A673 (cell line): ENCODE measurements at regions not wholly inside any gene's neighbourhood (a gene's known extent, or its start where the extent isn't known, plus 50 kb on each side); places are given as distances from the start of the nearest gene placed in this dataset.

ENCODE experiments used
- BruUV-seq: library from RNA; stranded (reverse); fragments of 400-500 nt; replicated peaks from 2 replicates; lab custom pipeline; 2021; lab: Mats Ljungman, UMichigan
- CTCF ChIA-PET: fragments of 300-600 bp; sonication (Branson Sonifier 250); formaldehyde crosslinking; loops from one replicate; lab custom pipeline; 2022; ENCODE audit warnings: antibody characterized with exemption; lab: Charles Lee
- POLR2A ChIA-PET: fragments of 300-600 bp; sonication (Branson Sonifier 250); formaldehyde crosslinking; loops from one replicate; lab custom pipeline; 2022; ENCODE audit warnings: antibody characterized with exemption; ENCODE audit not compliant: low non-redundant PET; lab: Charles Lee
- DNase-seq: peaks from one replicate; pipeline ENCODE4 v3.0.0-alpha.2; 2015; ENCODE audit warnings: low spot score
- H3K27ac ChIP-seq: fragments of 200-600 bp; sonication (generic); 2 replicates; pipeline ENCODE4 v1.5.1; 2016; ENCODE audit warnings: mixed run types, low read depth, mild to moderate bottlenecking, mixed read lengths, antibody characterized with exemption, low read length; ENCODE audit not compliant: poor library complexity, severe bottlenecking
- H3K27me3 ChIP-seq: fragments of 200-600 bp; sonication (generic); replicated peaks from 2 replicates; pipeline ENCODE4 v1.6.1; 2017; ENCODE audit warnings: mixed run types, low read depth, mild to moderate bottlenecking, mixed read lengths, antibody characterized with exemption, low read length; ENCODE audit not compliant: insufficient read depth, poor library complexity
- H3K36me3 ChIP-seq: fragments of 200-600 bp; sonication (generic); 2 replicates; pipeline ENCODE4 v1.6.1; 2016; ENCODE audit warnings: mixed run types, mild to moderate bottlenecking, mixed read lengths, antibody characterized with exemption, low read length; ENCODE audit not compliant: insufficient read depth, poor library complexity, severe bottlenecking
- H3K4me1 ChIP-seq: fragments of 200-600 bp; sonication (generic); 2 replicates; pipeline ENCODE4 v1.6.1; 2017; ENCODE audit warnings: mixed run types, mild to moderate bottlenecking, mixed read lengths, antibody characterized with exemption, low read length; ENCODE audit not compliant: insufficient read depth, poor library complexity, severe bottlenecking
- H3K4me3 ChIP-seq: fragments of 200-600 bp; sonication (generic); 2 replicates; pipeline ENCODE4 v1.5.1; 2016; ENCODE audit warnings: low read depth, mixed run types, mild to moderate bottlenecking, mixed read lengths, low read length; ENCODE audit not compliant: poor library complexity, severe bottlenecking
- H3K9me3 ChIP-seq: fragments of 200-600 bp; sonication (generic); 2 replicates; pipeline ENCODE4 v1.6.1; 2016; ENCODE audit warnings: mixed run types, low read depth, mild to moderate bottlenecking, mixed read lengths, antibody characterized with exemption, low read length; ENCODE audit not compliant: poor library complexity, severe bottlenecking
- EZH2 ChIP-seq: fragments of 200-600 bp; sonication (generic); IDR thresholded peaks from 2 replicates; pipeline ENCODE4 v1.6.1; 2017; ENCODE audit warnings: borderline replicate concordance, low read depth, mild to moderate bottlenecking, mixed read lengths, antibody characterized with exemption, low read length; ENCODE audit not compliant: poor library complexity, severe bottlenecking
- intact Hi-C: fragments of 100-400 bp; cut with micrococcal nuclease; formaldehyde crosslinking; loops from one replicate; pipeline ENCODE4 v1.10.0; 2022; ENCODE audit not compliant: unreplicated experiment
- TF ChIP-seq, protein P1 (sequence below): fragments of 300-800, 200-600 bp; sonication (generic); conservative IDR thresholded peaks from 2 replicates; pipeline ENCODE4 v1.5.1; 2017; ENCODE audit warnings: low read depth, mild to moderate bottlenecking, antibody characterized with exemption, low read length, moderate library complexity, mixed read lengths

- CTCF ChIA-PET = no interaction called here
- H3K27ac ChIP-seq = no peak overlapping the region
- intact Hi-C loops = no loop called here
- DNase-seq = no peak
- POLR2A ChIA-PET = no interaction called here
- H3K4me3 ChIP-seq = no peak overlapping the region
- H3K9me3 ChIP-seq = no peaks in the 10 kb centered on the region
- no peaks in the 10 kb centered on the region for H3K36me3 ChIP-seq
- no peaks in the 10 kb centered on the region for H3K4me1 ChIP-seq
- BruUV-seq = no TSS peak
- TF ChIP-seq, protein P1, sequence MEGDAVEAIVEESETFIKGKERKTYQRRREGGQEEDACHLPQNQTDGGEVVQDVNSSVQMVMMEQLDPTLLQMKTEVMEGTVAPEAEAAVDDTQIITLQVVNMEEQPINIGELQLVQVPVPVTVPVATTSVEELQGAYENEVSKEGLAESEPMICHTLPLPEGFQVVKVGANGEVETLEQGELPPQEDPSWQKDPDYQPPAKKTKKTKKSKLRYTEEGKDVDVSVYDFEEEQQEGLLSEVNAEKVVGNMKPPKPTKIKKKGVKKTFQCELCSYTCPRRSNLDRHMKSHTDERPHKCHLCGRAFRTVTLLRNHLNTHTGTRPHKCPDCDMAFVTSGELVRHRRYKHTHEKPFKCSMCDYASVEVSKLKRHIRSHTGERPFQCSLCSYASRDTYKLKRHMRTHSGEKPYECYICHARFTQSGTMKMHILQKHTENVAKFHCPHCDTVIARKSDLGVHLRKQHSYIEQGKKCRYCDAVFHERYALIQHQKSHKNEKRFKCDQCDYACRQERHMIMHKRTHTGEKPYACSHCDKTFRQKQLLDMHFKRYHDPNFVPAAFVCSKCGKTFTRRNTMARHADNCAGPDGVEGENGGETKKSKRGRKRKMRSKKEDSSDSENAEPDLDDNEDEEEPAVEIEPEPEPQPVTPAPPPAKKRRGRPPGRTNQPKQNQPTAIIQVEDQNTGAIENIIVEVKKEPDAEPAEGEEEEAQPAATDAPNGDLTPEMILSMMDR = no peak
- TF ChIP-seq EZH2 = no peak
- H3K27me3 ChIP-seq = no peaks in the 10 kb centered on the region
Observed at GRCh38 chr7:1309996-1310395, 77.3 kb downstream of the UNCX start.

- ChIA-PET CTCF (no interaction called here), POLR2A (no interaction called here)
- H3K9me3 ChIP-seq = no peaks in the 10 kb centered on the region
- BruUV-seq = no TSS peak
- no peaks in the 10 kb centered on the region for H3K36me3 ChIP-seq
- intact Hi-C loops = no loop called here
- no peak for TF ChIP-seq EZH2
- TF ChIP-seq, protein P1 = no peak
- H3K4me1 ChIP-seq = no peaks in the 10 kb centered on the region
- DNase-seq = no peak
- H3K4me3 ChIP-seq = no peak overlapping the region
- no peaks in the 10 kb centered on the region for H3K27me3 ChIP-seq
- no peak overlapping the region for H3K27ac ChIP-seq
Observed at GRCh38 chr7:1310936-1311335, 78.3 kb downstream of the UNCX start.

- ChIA-PET CTCF (no interaction called here), POLR2A (interaction anchor here (0.6 kb wide), 1 partner anchor 110 kb away, joined by 3 read pairs; no protein-coding TSS in a partner anchor)
- H3K36me3 ChIP-seq = no peaks in the 10 kb centered on the region
- H3K9me3 ChIP-seq = no peaks in the 10 kb centered on the region
- H3K4me3 ChIP-seq = no peak overlapping the region
- intact Hi-C loops = no loop called here
- no peak for TF ChIP-seq EZH2
- TF ChIP-seq, protein P1 = no peak
- H3K27me3 ChIP-seq = no peaks in the 10 kb centered on the region
- DNase-seq = no peak
- BruUV-seq = no TSS peak
- H3K27ac ChIP-seq = no peak overlapping the region
- no peaks in the 10 kb centered on the region for H3K4me1 ChIP-seq
Observed at GRCh38 chr7:1311406-1312135, 78.9 kb downstream of the UNCX start.
